ENCODE measurements at regions not wholly inside any gene's neighbourhood (a gene's known extent, or its start where the extent isn't known, plus 50 kb on each side); places are given as distances from the start of the nearest gene placed in this dataset.

GRCh38 chr5:23405316-23406068, 101.9 kb upstream of the PRDM9 start:
- Mint-ChIP-seq H3K27ac (no peak overlapping the region), H3K36me3 (no peaks in the 10 kb centered on the region), H3K27me3 (no peaks in the 10 kb centered on the region), H3K4me1 (no peaks in the 10 kb centered on the region), H3K9me3 (peaks cover 0 to 1% (median 0%) of the 10 kb centered on the region in 7 donors), H3K4me3 (no peak overlapping the region)
- ATAC-seq (ENCODE audit: low read depth in 2 of 2) (no peak), DNase-seq (no peak)

GRCh38 chr5:23402585-23402984, 104.8 kb upstream of the PRDM9 start:
- H3K36me3 Mint-ChIP-seq, result no peaks in the 10 kb centered on the region
- H3K9me3 Mint-ChIP-seq, result peaks cover 0 to 3% (median 0%) of the 10 kb centered on the region in 7 donors
- H3K4me3 Mint-ChIP-seq, result no peak overlapping the region
- DNase-seq (no peak), ATAC-seq (ENCODE audit: low read depth in 2 of 2) (no peak)
- H3K4me1 Mint-ChIP-seq, result no peaks in the 10 kb centered on the region
- H3K27me3 Mint-ChIP-seq, result no peaks in the 10 kb centered on the region
- H3K27ac Mint-ChIP-seq, result no peak overlapping the region

- H3K27me3 Mint-ChIP-seq, result no peaks in the 10 kb centered on the region
- no peak for ATAC-seq (ENCODE audit: low read depth in 2 of 2)
- no peaks in the 10 kb centered on the region for H3K36me3 Mint-ChIP-seq
- no peaks in the 10 kb centered on the region for H3K4me1 Mint-ChIP-seq
- DNase-seq, result no peak
- no peak overlapping the region for H3K27ac Mint-ChIP-seq
- H3K4me3 Mint-ChIP-seq, result no peak overlapping the region
- H3K9me3 Mint-ChIP-seq, result peaks cover 0 to 3% (median 0%) of the 10 kb centered on the region in 7 donors
These were observed 106.5 kb upstream of the PRDM9 start for GRCh38 chr5:23400951-23401350.

- no peak for ATAC-seq (ENCODE audit: low read depth in 2 of 2)
- Mint-ChIP-seq H3K27me3 (no peaks in the 10 kb centered on the region), H3K9me3 (peaks cover 0 to 6% (median 2%) of the 10 kb centered on the region in 7 donors), H3K4me1 (no peaks in the 10 kb centered on the region), H3K27ac (no peak overlapping the region), H3K4me3 (no peak overlapping the region), H3K36me3 (no peaks in the 10 kb centered on the region)
- DNase-seq, result no peak
These were observed 111.1 kb upstream of the PRDM9 start for GRCh38 chr5:23396346-23396745.

GRCh38 chr5:23389291-23390101, 117.9 kb upstream of the PRDM9 start:
- Mint-ChIP-seq H3K4me1 (no peaks in the 10 kb centered on the region), H3K4me3 (no peak overlapping the region), H3K27me3 (no peaks in the 10 kb centered on the region), H3K27ac (no peak overlapping the region), H3K36me3 (no peaks in the 10 kb centered on the region), H3K9me3 (peaks cover 0 to 8% (median 4%) of the 10 kb centered on the region in 7 donors)
- ATAC-seq (ENCODE audit: low read depth in 2 of 2) (no peak), DNase-seq (no peak)

GRCh38 chr5:23385036-23385435, 122.4 kb upstream of the PRDM9 start:
- Mint-ChIP-seq H3K27me3 (no peaks in the 10 kb centered on the region), H3K9me3 (peaks cover 0 to 18% (median 7%) of the 10 kb centered on the region in 7 donors), H3K36me3 (no peaks in the 10 kb centered on the region), H3K4me3 (no peak overlapping the region), H3K4me1 (no peaks in the 10 kb centered on the region), H3K27ac (no peak overlapping the region)
- no peak for DNase-seq
- no peak for ATAC-seq (ENCODE audit: low read depth in 2 of 2)

GRCh38 chr5:23372177-23372576, 135.2 kb upstream of the PRDM9 start:
- ATAC-seq (ENCODE audit: low read depth in 2 of 2), result no peak
- Mint-ChIP-seq H3K27me3 (no peaks in the 10 kb centered on the region), H3K36me3 (no peaks in the 10 kb centered on the region), H3K4me1 (no peaks in the 10 kb centered on the region), H3K4me3 (no peak overlapping the region), H3K9me3 (peaks cover 0 to 9% (median 0%) of the 10 kb centered on the region in 7 donors), H3K27ac (no peak overlapping the region)
- no peak for DNase-seq

- ATAC-seq (ENCODE audit: low read depth in 2 of 2) (no peak), DNase-seq (no peak)
- H3K4me3 Mint-ChIP-seq, result no peak overlapping the region
- H3K27ac Mint-ChIP-seq, result no peak overlapping the region
- H3K27me3 Mint-ChIP-seq, result no peaks in the 10 kb centered on the region
- peaks cover 0 to 7% (median 0%) of the 10 kb centered on the region in 7 donors for H3K9me3 Mint-ChIP-seq
- no peaks in the 10 kb centered on the region for H3K36me3 Mint-ChIP-seq
- no peaks in the 10 kb centered on the region for H3K4me1 Mint-ChIP-seq
These were observed 139.0 kb upstream of the PRDM9 start for GRCh38 chr5:23368393-23368792.

GRCh38 chr5:23367874-23368273, 139.5 kb upstream of the PRDM9 start:
- H3K27ac Mint-ChIP-seq, result no peak overlapping the region
- H3K4me1 Mint-ChIP-seq, result no peaks in the 10 kb centered on the region
- H3K9me3 Mint-ChIP-seq, result peaks cover 0 to 6% (median 0%) of the 10 kb centered on the region in 7 donors
- ATAC-seq (ENCODE audit: low read depth in 2 of 2), result no peak
- H3K4me3 Mint-ChIP-seq, result no peak overlapping the region
- no peak for DNase-seq
- H3K27me3 Mint-ChIP-seq, result no peaks in the 10 kb centered on the region
- H3K36me3 Mint-ChIP-seq, result no peaks in the 10 kb centered on the region

- no peaks in the 10 kb centered on the region for H3K36me3 Mint-ChIP-seq
- H3K27me3 Mint-ChIP-seq, result no peaks in the 10 kb centered on the region
- H3K27ac Mint-ChIP-seq, result no peak overlapping the region
- no peak overlapping the region for H3K4me3 Mint-ChIP-seq
- H3K9me3 Mint-ChIP-seq, result peaks cover 0 to 2% (median 0%) of the 10 kb centered on the region in 7 donors
- no peak for ATAC-seq (ENCODE audit: low read depth in 2 of 2)
- H3K4me1 Mint-ChIP-seq, result no peaks in the 10 kb centered on the region
- no peak for DNase-seq
These were observed 154.1 kb upstream of the PRDM9 start for GRCh38 chr5:23353286-23353685.

GRCh38 chr5:23352446-23352845, 155.0 kb upstream of the PRDM9 start:
- H3K9me3 Mint-ChIP-seq, result peaks cover 0 to 2% (median 0%) of the 10 kb centered on the region in 7 donors
- no peak for DNase-seq
- H3K27ac Mint-ChIP-seq, result no peak overlapping the region
- H3K27me3 Mint-ChIP-seq, result no peaks in the 10 kb centered on the region
- no peaks in the 10 kb centered on the region for H3K4me1 Mint-ChIP-seq
- no peak for ATAC-seq (ENCODE audit: low read depth in 2 of 2)
- no peaks in the 10 kb centered on the region for H3K36me3 Mint-ChIP-seq
- no peak overlapping the region for H3K4me3 Mint-ChIP-seq

GRCh38 chr5:23343121-23343520, 164.3 kb upstream of the PRDM9 start:
- peaks cover 0 to 12% (median 3%) of the 10 kb centered on the region in 7 donors for H3K9me3 Mint-ChIP-seq
- DNase-seq, result no peak
- no peaks in the 10 kb centered on the region for H3K4me1 Mint-ChIP-seq
- H3K4me3 Mint-ChIP-seq, result no peak overlapping the region
- no peak for ATAC-seq (ENCODE audit: low read depth in 2 of 2)
- H3K27ac Mint-ChIP-seq, result no peak overlapping the region
- H3K27me3 Mint-ChIP-seq, result no peaks in the 10 kb centered on the region
- no peaks in the 10 kb centered on the region for H3K36me3 Mint-ChIP-seq

GRCh38 chr5:23332650-23333251, 174.7 kb upstream of the PRDM9 start:
- Mint-ChIP-seq H3K36me3 (no peaks in the 10 kb centered on the region), H3K27ac (no peak overlapping the region), H3K9me3 (peaks cover 0 to 2% (median 0%) of the 10 kb centered on the region in 7 donors), H3K27me3 (no peaks in the 10 kb centered on the region), H3K4me1 (no peaks in the 10 kb centered on the region), H3K4me3 (no peak overlapping the region)
- ATAC-seq (ENCODE audit: low read depth in 2 of 2), result no peak
- DNase-seq, result no peak

- H3K4me3 Mint-ChIP-seq, result no peak overlapping the region
- no peak overlapping the region for H3K27ac Mint-ChIP-seq
- peaks cover 0 to 2% (median 0%) of the 10 kb centered on the region in 7 donors for H3K9me3 Mint-ChIP-seq
- ATAC-seq (ENCODE audit: low read depth in 2 of 2) (no peak), DNase-seq (no peak)
- H3K36me3 Mint-ChIP-seq, result no peaks in the 10 kb centered on the region
- H3K4me1 Mint-ChIP-seq, result no peaks in the 10 kb centered on the region
- H3K27me3 Mint-ChIP-seq, result no peaks in the 10 kb centered on the region
These were observed 176.7 kb upstream of the PRDM9 start for GRCh38 chr5:23330726-23331125.
